Tibial nerve (tissue), 3 donors: ENCODE measurements at regions not wholly inside any gene's neighbourhood (a gene's known extent, or its start where the extent isn't known, plus 50 kb on each side); places are given as distances from the start of the nearest gene placed in this dataset.

Source experiments
- CTCF ChIP-seq, 5 experiments: fragments of 200-600 bp in 3 of 5; fragments of 450-650 bp in 2 of 5; sonication (generic) in 3 of 5; IDR thresholded peaks; one replicate each; pipeline ENCODE4 v1.5.1; 2016 to 2019; ENCODE audit warnings: antibody characterized with exemption in 5 of 5, mild to moderate bottlenecking in 3 of 5, moderate library complexity in 2 of 5
- POLR2A ChIP-seq, 2 donors: fragments of 450-650 bp; IDR thresholded peaks; one replicate each; pipeline ENCODE4 v1.6.1; 2017; ENCODE audit warnings: antibody characterized with exemption in 2 of 2, mild to moderate bottlenecking in 2 of 2, moderate library complexity in 2 of 2

GRCh38 chr9:107922260-107922659, 432.7 kb upstream of the KLF4 start:
- no peak for TF ChIP-seq CTCF (IDR thresholded peaks at IDR 0.05)
- no peak for TF ChIP-seq POLR2A (IDR thresholded peaks at IDR 0.05)
